GM21390 (cell line): ENCODE measurements at regions not wholly inside any gene's neighbourhood (a gene's known extent, or its start where the extent isn't known, plus 50 kb on each side); places are given as distances from the start of the nearest gene placed in this dataset.
"Not testable (repeated sequence)": the region's sequence is repeated elsewhere in the genome, so short reads cannot be mapped to it uniquely, and the experiment has no call there.

Experiments
- ATAC-seq: cut with Tn5 transposase; IDR thresholded peaks from one replicate; pipeline ENCODE4 v1.9.1; 2021; ENCODE audit not compliant: unreplicated experiment

DNA sequence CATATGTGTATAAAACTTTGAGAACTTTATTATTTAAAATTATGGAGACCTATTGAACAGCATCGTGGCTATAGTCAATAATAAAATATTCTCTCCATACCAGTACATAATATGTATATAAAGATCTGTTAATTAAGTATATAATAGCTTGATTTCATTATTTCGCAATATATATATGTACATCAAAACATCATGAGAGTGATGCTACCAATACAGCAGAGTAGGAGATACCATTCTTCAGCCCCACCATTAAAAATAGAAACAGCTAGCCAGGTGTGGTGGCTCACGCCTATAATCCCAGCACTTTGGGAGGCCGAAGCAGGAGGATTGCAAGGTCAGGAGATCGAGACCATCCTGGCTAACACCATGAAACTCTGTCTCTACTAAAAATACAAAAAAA, 1755.3 kb upstream of the SPRY2 start:
- ATAC-seq = no peak

DNA sequence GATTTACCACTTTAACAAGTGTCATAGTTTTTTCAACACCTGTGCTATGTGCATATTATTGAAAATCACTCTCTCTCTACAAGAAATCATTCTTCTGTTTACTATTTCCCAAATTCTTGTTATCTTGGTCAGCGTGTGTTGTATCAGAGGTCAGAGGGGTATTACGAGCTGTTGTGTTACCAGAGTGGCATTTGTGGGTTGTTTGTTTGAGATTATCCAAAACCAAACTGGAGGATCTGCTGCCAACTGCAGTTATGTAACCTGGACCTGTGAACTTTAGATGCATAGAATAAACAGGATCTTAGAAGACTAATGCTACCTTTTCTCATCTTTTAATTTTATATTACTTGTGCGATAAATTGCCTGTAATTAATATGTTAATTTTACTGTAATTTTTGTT, 1751.4 kb upstream of the SPRY2 start:
- ATAC-seq = no peak

DNA sequence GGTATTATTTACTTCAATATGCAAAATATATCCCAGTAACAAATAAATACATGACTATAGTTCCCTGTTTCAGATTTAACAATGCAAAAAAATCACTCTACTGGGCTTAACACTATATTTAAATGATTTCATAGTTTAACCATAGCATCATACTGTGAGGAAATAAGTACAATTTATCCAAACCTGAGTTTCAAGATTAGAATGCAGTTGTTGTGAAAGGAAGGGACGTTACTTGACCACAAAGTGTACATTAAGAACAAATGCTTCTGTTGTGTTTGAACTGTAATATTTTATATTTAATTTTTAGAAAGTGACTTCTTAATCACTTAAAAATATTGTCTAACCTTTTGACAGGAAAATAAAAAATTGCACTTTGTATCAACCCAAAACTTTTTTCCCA, 1747.9 kb upstream of the SPRY2 start:
- ATAC-seq = no peak

DNA sequence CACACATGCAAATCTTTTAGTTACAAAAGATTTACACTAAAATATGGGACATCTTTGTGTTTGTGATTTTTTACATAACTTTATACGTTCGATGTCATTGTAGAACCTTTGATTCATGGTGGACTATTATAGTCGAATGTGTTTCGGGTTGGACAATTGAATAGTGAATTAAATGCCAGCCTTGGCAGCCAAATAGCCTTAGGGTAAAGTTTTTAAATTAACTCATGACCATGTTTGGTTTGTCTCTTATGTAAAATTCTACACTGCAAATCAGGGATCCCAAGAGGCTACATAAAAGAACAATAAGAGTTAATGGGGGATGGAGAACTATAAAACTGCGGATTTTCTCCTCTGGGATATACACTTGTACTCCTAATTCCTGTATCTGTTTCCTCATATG, 1735.6 kb upstream of the SPRY2 start:
- no peak for ATAC-seq

DNA sequence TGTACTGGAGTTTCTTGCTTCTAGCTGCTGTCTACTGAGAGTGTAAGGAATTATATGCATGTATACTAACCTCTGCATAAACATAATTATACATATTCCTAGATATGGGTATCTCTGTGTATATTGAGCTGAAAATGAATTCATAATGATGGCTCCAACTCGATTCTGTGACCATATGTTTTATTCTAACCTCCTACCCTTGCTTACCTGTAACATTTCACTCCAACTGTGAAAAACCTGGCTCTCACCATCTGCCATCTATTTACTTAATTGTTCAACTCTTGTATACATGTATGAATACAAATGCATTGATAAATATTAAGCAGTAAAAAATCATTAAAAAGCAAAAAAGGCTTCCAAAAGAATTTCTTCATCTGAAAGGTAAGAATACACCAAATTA, 1729.5 kb upstream of the SPRY2 start:
- ATAC-seq = no peak

DNA sequence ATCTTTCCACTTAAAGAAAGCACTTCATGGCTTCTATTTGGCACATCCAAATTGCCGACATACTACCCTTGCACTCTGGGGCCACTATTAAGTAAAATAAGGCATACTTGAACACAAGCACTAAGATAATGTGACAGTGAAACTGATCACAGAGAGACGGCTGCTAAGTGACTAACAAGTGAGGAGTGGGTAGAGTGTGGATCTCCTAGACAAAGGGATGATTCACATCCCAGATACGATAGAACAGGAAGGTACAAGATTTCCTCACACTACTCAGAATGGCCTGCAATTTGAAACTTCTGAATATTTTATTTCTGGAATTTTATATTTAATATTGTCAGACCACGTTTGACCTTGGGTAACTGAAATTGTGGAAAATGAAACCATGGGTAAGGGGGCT, 1721.8 kb upstream of the SPRY2 start:
- ATAC-seq = no peak

DNA sequence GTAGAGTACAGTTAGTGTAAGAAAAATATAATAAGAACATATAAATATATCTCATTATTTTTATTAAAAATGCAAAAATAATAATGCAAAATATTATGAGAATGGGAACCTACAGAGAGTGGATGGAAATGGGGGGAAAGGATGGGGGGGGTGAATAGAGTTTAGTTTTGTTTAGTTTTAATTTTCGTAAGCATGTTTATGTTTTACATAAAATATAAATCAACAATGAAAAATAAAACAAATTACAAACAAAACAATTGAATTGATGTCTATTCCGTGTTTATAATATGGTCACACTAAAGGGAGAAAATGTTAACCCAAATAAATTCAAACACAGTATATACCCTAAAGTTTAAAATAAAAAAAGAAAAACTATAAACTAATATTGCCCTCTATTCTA, 1717.4 kb upstream of the SPRY2 start:
- no peak for ATAC-seq

DNA sequence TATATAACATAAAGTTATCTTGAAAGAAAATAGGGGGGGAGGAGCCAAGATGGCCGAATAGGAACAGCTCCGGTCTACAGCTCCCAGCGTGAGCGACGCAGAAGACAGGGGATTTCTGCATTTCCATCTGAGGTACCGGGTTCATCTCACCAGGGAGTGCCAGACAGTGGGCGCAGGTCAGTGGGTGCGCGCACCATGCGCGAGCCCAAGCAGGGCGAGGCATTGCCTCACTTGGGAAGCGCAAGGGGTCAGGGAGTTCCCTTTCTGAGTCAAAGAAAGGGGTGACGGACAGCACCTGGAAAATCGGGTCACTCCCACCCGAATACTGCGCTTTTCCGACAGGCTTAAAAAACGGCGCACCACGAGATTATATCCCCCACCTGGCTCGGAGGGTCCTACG, 1704.4 kb upstream of the SPRY2 start:
- not testable (repeated sequence) for ATAC-seq

DNA sequence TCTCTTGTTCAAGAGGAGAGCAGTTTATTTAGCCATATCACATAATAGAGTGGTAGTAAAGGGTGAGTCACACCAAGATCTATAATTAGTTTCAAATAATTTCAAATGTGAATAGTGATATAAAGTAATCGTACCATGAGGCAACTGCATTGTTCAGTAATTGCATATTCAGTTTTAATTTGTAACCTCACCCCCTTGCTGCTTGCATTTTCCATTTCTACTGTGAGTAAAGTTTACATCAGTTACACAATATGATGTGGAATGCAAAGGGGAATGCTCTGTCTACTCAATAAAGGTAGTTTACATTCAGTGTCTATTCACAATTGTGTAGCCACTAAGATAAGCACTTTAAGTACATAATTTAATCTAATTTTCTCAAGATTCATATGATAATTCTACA, 1695.7 kb upstream of the SPRY2 start:
- ATAC-seq = no peak

DNA sequence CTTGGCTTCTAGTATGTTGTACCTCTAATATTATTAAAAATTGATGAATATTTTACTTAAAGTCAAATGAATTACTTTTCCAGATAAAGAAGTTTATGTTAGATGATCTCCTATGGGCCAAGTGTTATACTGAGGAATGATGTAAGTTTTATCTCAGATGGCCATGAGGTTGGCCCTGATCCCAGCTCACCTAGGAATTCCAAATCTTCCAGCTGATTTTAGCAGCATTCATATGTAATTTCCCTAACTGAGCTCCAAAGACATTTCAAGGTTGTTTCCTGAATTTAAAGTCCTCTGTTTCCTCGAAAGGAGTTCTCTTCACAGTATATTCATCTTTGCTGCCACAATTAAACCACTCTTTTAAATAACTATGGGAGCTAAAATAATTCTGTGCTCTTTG, 1670.4 kb upstream of the SPRY2 start:
- ATAC-seq = no peak

DNA sequence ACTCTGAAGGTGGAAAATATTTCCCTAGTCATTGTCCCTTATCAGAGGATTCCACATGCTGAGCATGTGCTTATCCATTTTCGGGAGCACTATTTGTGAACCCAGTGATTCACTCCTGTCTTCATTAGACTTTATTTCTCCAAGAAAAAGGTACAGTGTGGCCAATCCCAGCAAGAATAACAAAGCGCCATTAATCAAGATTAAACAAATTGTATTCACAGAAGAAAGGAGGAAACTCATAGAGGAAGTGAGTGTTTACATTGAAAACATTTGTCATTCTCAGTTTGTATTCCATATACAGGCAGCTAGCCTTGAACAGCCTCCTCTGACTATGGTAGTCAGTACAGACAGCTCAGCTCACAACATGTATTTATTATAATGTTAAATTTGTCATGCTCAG, 1669.9 kb upstream of the SPRY2 start:
- ATAC-seq = no peak

DNA sequence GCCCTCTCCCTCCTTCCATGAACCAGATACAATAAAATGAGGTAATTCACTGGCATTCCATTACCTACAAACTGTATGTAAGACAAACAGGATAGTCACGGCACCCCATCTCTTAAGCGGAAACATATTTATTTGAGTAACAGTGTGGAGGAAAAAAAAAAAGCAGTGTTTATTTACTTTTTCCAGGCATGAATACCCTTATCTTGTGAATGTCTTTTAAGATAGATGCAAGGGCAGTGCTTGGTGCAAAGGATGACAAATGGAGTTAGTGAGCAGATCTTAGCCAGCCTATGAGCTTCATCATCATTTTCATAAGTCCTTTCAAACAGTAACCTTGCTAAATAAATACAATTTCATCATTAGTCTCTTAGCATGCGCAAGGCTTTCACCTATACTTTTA, 1661.8 kb upstream of the SPRY2 start:
- no peak for ATAC-seq

DNA sequence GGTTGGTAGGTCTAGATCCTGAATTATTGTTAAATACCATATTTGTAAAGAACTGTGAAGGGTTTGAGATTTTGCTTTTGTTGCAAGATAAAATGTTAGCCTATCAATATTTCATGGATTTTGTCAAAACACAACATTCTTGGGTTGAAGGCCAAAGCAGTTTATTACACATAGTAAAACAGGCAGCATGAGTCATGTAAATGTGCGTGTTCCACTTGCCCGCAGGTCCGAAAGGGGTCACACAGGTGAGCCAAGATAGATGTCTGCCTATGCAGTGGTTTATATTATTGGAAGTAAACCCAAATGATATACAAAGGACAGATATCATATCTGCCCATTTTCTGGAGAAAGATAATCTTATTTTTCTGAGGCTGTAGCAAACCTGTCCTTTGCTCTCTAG, 1654.4 kb upstream of the SPRY2 start:
- no peak for ATAC-seq

DNA sequence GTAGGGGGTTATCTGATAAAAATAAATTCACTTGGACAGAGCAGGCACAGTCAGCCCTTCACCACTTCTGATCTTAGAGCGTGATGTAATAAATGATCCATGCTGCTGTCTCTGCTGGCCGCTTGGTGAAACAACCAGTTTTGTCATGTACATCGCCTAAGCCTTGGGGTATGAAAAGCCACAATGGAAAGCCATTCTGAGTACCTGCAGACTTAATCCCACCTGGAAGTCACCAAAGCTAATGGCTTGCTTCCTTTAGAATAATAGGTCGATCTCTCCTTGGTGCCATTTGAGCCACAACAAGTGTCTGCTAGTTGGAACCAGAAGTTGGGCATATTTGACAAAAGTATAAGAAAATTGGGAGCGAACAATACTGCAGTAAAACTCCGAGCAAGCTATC, 1649.7 kb upstream of the SPRY2 start:
- no peak for ATAC-seq

DNA sequence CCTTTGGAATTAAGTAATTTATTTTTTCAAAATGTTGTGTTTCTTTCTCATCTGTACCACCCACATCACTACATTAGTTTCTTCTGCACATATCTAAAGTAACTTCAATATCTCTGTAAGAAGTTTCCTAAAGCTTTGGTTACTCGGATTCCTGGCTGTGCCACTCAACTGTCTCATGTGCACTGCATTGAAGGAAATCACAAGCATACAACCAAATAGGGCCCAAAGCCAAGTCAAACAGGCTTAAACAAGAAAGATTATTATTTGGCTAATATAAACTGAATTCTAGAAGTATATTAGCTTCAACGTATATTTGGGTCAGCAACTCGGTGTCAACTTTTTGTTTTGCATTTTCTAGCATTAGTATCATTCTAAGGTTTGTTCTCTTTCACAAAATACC, 1647.6 kb upstream of the SPRY2 start:
- ATAC-seq = no peak

DNA sequence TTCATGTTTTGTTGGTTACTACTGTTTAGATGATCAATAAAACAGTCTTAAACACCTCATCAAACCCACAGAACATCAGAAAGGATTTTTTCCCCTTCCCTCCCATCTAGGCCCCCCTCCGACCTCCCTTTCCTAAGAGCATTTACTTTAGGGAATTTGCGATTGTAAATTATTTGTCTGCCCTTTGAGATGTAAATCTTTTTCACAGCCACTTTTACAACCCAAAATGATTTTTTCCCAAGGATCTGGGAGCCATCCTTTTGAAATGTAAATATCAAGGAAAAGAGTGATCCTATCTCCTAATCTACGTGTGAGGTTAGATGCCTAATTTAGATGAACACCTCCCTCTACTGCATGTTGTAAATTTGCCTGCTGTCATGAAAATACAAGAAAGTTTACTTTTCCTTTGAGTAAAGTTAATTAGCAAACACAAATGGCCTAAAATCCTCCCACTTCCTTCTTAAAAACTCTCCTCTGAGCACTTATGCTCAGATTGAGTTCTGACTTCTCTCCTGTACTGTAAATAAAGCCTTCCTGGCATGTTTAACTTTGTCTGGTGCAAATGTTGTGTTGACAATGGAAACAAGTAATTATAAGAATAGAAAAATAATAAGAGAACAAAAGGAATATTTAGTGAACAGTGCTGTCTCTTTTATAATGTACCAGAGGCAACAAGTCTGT, 1646.9 kb upstream of the SPRY2 start:
- no peak for ATAC-seq

DNA sequence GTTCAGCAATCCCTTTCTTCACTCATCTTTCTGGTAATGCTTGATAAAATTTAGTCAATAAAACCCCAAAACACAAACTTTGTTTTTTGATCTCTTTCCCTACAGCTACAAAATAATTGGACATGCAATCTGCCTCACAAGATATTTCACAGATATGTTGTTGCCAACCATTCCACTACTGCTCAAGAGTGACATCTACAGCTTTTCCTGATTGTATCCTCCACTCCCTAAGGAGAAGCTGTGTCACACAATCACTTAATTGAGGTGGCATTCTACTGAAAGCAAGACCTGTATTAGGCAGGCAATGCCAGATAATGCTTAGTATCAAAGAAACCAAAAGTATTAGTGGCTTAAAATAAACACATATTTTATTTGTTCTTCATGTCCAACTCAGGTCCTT, 1646.2 kb upstream of the SPRY2 start:
- ATAC-seq = no peak

DNA sequence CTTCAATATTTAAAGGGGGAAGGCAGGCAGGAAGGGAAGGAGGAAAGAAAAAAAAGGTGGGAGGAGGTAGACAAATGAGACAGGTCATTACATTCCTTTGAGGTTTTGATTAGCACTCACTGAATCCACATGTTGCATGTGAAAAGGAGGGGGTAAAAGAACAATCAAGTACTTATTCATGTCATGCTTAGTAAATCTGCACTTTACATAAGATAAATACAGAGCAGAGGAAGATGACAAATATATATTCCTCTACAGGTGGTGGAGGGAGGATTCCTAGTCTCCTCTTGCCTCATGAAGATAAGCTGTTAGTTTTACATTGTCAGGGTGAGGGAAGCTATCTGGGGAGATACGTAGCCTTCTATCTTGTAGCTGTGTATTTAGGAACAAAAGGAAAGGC, 1645.4 kb upstream of the SPRY2 start:
- ATAC-seq = no peak

DNA sequence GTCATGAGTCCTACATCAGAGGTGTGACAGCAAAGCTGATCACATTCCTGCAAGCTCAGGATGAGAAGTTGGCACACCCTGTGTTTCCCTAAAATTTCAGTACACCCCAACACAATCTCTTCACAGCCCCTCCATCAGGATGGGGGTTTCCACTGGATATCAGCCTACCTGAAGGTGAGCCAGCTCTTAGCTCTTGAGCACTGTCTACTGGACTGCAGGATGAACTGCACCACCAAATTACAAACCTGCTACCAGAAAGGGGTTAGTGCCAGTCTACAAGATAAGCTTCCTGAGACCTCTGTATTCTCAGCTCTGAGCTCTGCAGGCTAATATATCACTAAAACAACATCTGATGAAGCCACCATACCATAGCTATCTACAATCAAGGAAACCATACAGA, 1616.2 kb upstream of the SPRY2 start:
- ATAC-seq = no peak

DNA sequence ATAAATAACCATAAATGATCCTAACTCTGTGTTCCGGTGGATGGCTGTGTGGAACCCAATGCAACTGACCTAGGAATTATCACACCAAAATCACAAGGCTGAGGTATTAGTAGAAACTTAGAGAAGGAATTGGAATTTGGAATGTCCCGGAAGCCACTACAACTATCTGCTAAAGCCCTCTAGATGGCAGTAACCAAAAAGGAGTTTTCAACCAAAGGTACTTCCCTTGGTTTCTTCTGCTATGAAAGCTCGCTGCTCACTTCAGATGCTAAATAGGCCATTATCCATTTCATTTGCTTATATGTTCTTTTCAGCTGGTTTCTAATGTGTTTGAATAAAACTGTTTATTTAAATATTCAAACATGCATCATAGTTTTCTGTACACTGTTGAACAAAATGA, 1589.1 kb upstream of the SPRY2 start:
- no peak for ATAC-seq

DNA sequence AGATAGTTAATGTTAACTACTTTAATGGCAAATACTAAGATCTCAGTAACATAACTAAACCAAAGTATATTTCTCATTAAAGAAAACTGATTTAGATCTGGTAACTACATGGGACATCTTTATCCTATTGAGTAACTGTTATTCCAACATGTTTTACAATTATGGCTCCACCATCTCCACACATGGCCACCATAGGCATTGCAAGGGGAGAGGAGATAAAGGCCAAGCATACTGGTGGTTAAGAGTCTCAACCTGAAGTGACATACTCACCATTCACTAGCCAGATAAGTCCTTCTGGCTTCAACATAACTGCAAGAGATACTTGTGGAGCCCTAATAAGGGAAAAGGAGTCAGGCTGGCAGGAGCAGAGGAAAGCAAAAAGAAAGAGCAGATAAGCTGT, 1586.4 kb upstream of the SPRY2 start:
- ATAC-seq = no peak

DNA sequence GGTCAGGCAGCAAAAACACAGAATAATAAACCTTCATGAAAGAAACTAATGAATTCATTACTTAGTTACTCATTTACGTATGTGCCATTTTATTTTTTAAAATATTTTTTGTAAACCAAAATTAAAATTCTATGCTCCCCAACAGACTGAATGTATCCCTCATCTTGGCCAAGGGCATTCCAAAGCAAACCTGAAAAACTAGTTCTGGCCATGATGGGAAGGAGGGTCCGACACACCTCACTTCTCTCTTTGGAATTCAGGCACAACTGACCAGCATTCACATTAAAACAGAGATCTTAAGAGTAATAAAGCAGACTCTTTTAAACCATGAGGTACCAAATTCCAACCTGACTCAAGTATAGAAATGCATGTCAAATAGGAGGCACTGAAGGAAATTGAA, 1576.9 kb upstream of the SPRY2 start:
- ATAC-seq = no peak

DNA sequence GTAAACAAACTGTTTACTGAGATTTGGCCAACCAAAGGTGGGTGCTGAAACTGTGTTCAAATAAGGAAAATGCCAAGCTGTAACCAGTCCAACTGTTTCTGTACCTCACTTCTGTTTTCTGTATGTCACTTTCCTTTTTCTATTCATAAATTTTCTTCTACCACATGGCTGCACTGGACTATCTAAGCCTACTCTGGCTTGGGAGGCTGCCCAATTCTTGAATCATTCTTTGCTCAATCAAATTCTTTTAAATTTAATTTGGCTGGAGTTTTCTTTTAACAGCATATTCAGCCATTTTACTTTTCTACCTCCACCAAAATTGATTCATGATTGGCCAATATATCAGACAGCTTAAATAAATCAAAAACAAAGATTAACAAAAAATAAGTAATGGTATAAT, 1575.5 kb upstream of the SPRY2 start:
- ATAC-seq = no peak
